Sigmoid colon (tissue), 4 donors: ENCODE measurements at regions not wholly inside any gene's neighbourhood (a gene's known extent, or its start where the extent isn't known, plus 50 kb on each side); places are given as distances from the start of the nearest gene placed in this dataset.

Experiments used
- CTCF ChIP-seq, 4 experiments: fragments of 450-650 bp in 3 of 4; fragments of 200-600 bp in 1 of 4; IDR thresholded peaks; one replicate each; pipeline ENCODE4 v1.5.1; 2016 to 2019; ENCODE audit warnings: antibody characterized with exemption in 4 of 4, mild to moderate bottlenecking in 3 of 4, moderate library complexity in 2 of 4
- POLR2A ChIP-seq, 2 donors: fragments of 450-650 bp; IDR thresholded peaks; one replicate each; pipeline ENCODE4 v1.6.1; 2016; ENCODE audit warnings: antibody characterized with exemption in 2 of 2, mild to moderate bottlenecking in 2 of 2, moderate library complexity in 2 of 2
- POLR2AphosphoS5 ChIP-seq, 4 donors: sonication (generic); formaldehyde crosslinking; IDR thresholded peaks; one replicate each; pipeline ENCODE4 v1.6.1; 2017; ENCODE audit warnings: antibody characterized with exemption in 4 of 4

GRCh38 chr12:67887065-67887464, 102.2 kb upstream of the IFNG-AS1 start:
- TF ChIP-seq CTCF (IDR thresholded peaks at IDR 0.05) (no peak), POLR2AphosphoS5 (IDR thresholded peaks at IDR 0.05) (no peak), POLR2A (IDR thresholded peaks at IDR 0.05) (no peak)
